ENCODE measurements at regions not wholly inside any gene's neighbourhood (a gene's known extent, or its start where the extent isn't known, plus 50 kb on each side); places are given as distances from the start of the nearest gene placed in this dataset.

- TF ChIP-seq CTCF (IDR thresholded peaks at IDR 0.05) (no peak), POLR2AphosphoS5 (IDR thresholded peaks at IDR 0.05) (no peak)
Measured at GRCh38 chr9:99411068-99411467, 189.0 kb downstream of the SEC61B start.
